ENCODE measurements at regions not wholly inside any gene's neighbourhood (a gene's known extent, or its start where the extent isn't known, plus 50 kb on each side); places are given as distances from the start of the nearest gene placed in this dataset.
"Not testable (repeated sequence)": the region's sequence is repeated elsewhere in the genome, so short reads cannot be mapped to it uniquely, and the experiment has no call there.

DNA sequence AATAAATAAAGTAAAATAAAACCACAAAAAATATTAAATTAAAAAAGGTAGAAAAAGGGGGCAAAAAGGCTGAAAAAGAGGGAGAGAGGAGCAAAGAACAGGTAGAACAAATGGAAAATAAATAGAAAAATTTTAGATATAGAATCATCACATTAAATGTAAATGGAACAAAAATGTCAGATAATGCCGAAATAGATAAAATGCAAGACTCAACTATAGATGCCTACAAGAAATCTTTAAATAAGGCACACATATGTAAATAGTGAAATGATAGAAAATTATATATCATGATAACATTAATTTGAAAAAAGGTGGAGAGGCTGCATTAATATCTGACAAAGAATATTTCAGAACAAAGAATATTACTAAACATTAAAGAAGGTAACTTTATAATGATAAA, 477.1 kb upstream of the SPRY2 start:
- no peak for DNase-seq (ENCODE audit: low spot score)
- Histone ChIP-seq H3K27ac (no peak overlapping the region), H3K36me3 (no peaks in the 10 kb centered on the region), H3K27me3 (no peaks in the 10 kb centered on the region), H3K4me3 (no peak overlapping the region), H3K4me1 (no peaks in the 10 kb centered on the region), H3K9me3 (peaks cover 0 to 14% of the 10 kb centered on the region in 2 donors)
- TF ChIP-seq, protein P1, sequence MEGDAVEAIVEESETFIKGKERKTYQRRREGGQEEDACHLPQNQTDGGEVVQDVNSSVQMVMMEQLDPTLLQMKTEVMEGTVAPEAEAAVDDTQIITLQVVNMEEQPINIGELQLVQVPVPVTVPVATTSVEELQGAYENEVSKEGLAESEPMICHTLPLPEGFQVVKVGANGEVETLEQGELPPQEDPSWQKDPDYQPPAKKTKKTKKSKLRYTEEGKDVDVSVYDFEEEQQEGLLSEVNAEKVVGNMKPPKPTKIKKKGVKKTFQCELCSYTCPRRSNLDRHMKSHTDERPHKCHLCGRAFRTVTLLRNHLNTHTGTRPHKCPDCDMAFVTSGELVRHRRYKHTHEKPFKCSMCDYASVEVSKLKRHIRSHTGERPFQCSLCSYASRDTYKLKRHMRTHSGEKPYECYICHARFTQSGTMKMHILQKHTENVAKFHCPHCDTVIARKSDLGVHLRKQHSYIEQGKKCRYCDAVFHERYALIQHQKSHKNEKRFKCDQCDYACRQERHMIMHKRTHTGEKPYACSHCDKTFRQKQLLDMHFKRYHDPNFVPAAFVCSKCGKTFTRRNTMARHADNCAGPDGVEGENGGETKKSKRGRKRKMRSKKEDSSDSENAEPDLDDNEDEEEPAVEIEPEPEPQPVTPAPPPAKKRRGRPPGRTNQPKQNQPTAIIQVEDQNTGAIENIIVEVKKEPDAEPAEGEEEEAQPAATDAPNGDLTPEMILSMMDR (IDR thresholded peaks at IDR 0.05) = no peak

DNA sequence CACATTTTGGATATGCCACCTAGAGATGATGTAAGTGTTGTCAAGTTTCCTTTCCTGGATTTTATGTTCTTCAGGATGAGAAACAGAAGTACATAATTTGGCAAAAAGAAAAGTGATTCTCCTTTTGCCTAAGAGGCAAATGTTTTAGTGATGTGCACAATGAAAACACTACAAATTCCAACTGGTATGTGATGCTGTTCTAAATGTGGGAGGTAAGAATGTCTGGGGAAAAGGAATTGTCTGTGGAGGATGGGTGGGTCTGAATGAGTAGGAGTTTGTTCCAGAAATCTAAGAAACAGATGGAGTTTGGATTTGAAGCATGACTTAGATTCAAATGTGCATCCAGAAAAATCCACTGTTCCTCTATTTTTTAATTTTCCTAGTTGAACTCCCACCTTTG, 473.6 kb upstream of the SPRY2 start:
- H3K4me3 ChIP-seq = no peak overlapping the region
- no peak for DNase-seq (ENCODE audit: low spot score)
- no peaks in the 10 kb centered on the region for H3K27me3 ChIP-seq
- TF ChIP-seq, protein P1 (IDR thresholded peaks at IDR 0.05) = no peak
- no peaks in the 10 kb centered on the region for H3K4me1 ChIP-seq
- H3K27ac ChIP-seq = no peak overlapping the region
- H3K9me3 ChIP-seq = peaks cover 0 to 30% of the 10 kb centered on the region in 2 donors
- H3K36me3 ChIP-seq = no peaks in the 10 kb centered on the region

DNA sequence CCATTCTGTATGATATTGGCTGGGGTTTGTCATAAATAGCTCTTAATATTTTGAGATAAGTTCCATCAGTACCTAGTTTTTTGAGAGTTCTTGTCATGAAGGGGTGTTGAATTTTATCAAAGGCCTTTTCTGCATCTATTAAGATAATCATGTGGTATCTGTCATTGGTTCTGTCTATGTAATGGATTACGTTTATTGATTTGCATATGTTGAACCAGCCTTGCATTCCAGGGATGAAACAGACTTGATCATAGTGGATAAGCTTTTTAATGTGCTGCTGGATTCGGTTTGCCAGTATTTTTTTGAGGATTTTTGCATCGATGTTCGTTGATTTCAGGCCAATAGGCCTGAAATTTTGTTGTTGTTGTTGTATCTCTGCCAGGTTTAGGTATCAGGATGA, 469.4 kb upstream of the SPRY2 start:
- not testable (repeated sequence) for H3K4me3 ChIP-seq

DNA sequence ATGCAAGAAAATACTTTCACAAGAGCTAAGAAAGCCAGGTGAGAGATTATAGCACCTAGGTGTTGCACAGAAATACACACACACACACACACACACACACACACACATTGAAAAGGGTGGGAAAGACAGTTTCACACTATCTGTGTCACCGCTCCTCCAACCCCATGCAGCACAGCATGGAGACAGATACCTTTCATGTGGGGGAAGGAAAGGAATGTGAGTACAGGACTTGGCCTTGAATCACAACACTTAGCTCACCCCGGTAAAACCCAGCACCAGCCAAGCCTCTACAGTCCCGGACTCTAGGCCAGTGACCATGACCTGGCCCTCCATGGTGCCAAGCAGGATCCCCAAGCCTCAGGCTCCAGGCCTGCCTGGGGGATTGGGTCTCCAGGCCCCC, 462.0 kb upstream of the SPRY2 start:
- no peak overlapping the region for H3K4me3 ChIP-seq
- H3K9me3 ChIP-seq = no peaks in the 10 kb centered on the region
- no peaks in the 10 kb centered on the region for H3K36me3 ChIP-seq
- H3K27me3 ChIP-seq = no peaks in the 10 kb centered on the region
- no peaks in the 10 kb centered on the region for H3K4me1 ChIP-seq
- TF ChIP-seq, protein P1 (IDR thresholded peaks at IDR 0.05) = no peak
- H3K27ac ChIP-seq = no peak overlapping the region
- no peak for DNase-seq (ENCODE audit: low spot score)

More for the DNA sequence above, 469.4 kb upstream of the SPRY2 start:
- H3K27ac ChIP-seq; H3K36me3 ChIP-seq; DNase-seq (ENCODE audit: low spot score); H3K4me1 ChIP-seq; H3K27me3 ChIP-seq: not testable (repeated sequence)
- H3K9me3 ChIP-seq = peaks cover 0 to 16% of the 10 kb centered on the region in 2 donors

DNA sequence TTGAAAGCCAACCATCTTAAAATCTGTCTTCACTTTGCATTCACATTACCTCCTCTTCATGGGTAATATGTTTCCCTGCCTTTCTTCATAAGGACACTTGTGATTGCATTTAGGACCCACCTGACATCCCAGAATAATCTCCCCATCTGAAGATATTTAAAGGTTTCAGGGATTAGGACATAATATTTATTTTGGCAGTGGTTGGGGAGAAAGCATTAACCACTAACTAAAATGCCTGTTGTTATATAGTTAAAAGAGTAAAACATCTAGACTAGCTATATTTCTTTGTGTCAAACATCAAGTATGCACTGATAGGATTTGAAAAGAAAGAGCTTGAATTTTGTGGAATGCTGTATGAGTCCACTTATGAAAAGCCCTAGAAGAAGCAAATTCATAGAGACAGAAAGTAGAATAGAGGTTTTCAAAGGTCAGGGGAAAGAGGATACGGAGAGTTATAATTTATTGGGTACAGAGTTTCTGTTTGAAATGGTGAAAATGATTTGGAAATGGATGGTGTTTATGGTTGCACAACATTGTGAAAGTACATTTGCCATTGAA, 457.7 kb upstream of the SPRY2 start:
- Histone ChIP-seq H3K4me1 (no peaks in the 10 kb centered on the region), H3K27me3 (no peaks in the 10 kb centered on the region), H3K27ac (no peak overlapping the region), H3K4me3 (no peak overlapping the region), H3K36me3 (no peaks in the 10 kb centered on the region), H3K9me3 (no peaks in the 10 kb centered on the region)
- DNase-seq (ENCODE audit: low spot score) = no peak
- TF ChIP-seq, protein P1 (IDR thresholded peaks at IDR 0.05) = no peak

DNA sequence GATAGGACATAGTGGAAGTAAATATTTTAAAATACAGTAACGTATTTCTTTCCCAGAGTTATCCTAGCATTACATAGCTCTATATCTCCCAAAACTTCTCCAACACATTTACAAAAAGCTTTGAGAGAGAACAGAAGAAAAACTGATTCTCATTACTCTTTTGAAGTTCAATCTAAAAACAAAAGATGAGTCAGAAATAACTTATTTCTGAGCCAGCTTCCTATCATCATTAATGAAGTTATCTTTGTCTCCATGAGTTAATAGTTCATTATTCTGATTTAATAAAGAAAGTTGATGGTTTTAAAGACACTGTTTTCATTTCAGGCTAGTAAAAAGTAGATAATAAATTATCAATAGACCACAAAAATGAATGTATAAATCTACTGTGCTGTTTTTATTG, 446.7 kb upstream of the SPRY2 start:
- Histone ChIP-seq H3K27ac (no peak overlapping the region), H3K4me3 (no peak overlapping the region), H3K4me1 (no peaks in the 10 kb centered on the region), H3K36me3 (no peaks in the 10 kb centered on the region), H3K9me3 (no peaks in the 10 kb centered on the region), H3K27me3 (no peaks in the 10 kb centered on the region)
- no peak for DNase-seq (ENCODE audit: low spot score)
- TF ChIP-seq, protein P1 (IDR thresholded peaks at IDR 0.05) = no peak
